Mucosa of rectum (tissue), 2 donors: ENCODE measurements at regions not wholly inside any gene's neighbourhood (a gene's known extent, or its start where the extent isn't known, plus 50 kb on each side); places are given as distances from the start of the nearest gene placed in this dataset.
"Not testable (repeated sequence)": the region's sequence is repeated elsewhere in the genome, so short reads cannot be mapped to it uniquely, and the experiment has no call there.

ENCODE experiments used
- H3K27ac ChIP-seq, 2 donors: one replicate each; pipeline ENCODE4 v1.7.0; 2013; ENCODE audit warnings: inconsistent platforms in 2 of 2, low read depth in 2 of 2, low read length in 2 of 2
- H3K27me3 ChIP-seq, 2 donors: one replicate each; pipeline ENCODE4 v1.7.0; 2013; ENCODE audit warnings: low read length in 2 of 2; ENCODE audit not compliant: control insufficient read depth in 2 of 2, insufficient read depth in 2 of 2
- H3K36me3 ChIP-seq, 2 donors: one replicate each; pipeline ENCODE4 v1.7.0; 2013; ENCODE audit warnings: low read length in 2 of 2; ENCODE audit not compliant: control insufficient read depth in 2 of 2, insufficient read depth in 2 of 2
- H3K4me1 ChIP-seq, 2 donors: one replicate each; pipeline ENCODE4 v1.7.0; 2013; ENCODE audit warnings: low read length in 2 of 2, mild to moderate bottlenecking in 1 of 2; ENCODE audit not compliant: control insufficient read depth in 2 of 2, insufficient read depth in 2 of 2
- H3K4me3 ChIP-seq, 2 donors: one replicate each; pipeline ENCODE4 v1.7.0; 2013; ENCODE audit warnings: low read length in 2 of 2
- H3K9ac ChIP-seq, 2 donors: one replicate each; pipeline ENCODE4 v1.7.0; 2013; ENCODE audit warnings: low read length in 2 of 2, low read depth in 1 of 2, mild to moderate bottlenecking in 1 of 2
- H3K9me3 ChIP-seq, 2 donors: one replicate each; pipeline ENCODE4 v1.7.0; 2013; ENCODE audit warnings: low read length in 2 of 2; ENCODE audit not compliant: control insufficient read depth in 2 of 2
- donor health status: healthy.
- donor health status: Normal muscosa, but diverticular disease.

- no peaks in the 10 kb centered on the region for H3K27me3 ChIP-seq
- H3K9ac ChIP-seq: no peak overlapping the region
- no peaks in the 10 kb centered on the region for H3K9me3 ChIP-seq
- H3K4me1 ChIP-seq: no peaks in the 10 kb centered on the region
- H3K4me3 ChIP-seq: no peak overlapping the region
- H3K36me3 ChIP-seq: peaks cover 20 to 37% of the 10 kb centered on the region in 2 donors
- no peak overlapping the region for H3K27ac ChIP-seq
Measured at GRCh38 chr7:149595541-149595940, 97.9 kb upstream of the ZNF746 start.

GRCh38 chr7:149595078-149595477, 97.5 kb upstream of the ZNF746 start:
- no peak overlapping the region for H3K4me3 ChIP-seq
- no peak overlapping the region for H3K9ac ChIP-seq
- no peaks in the 10 kb centered on the region for H3K4me1 ChIP-seq
- H3K27me3 ChIP-seq: no peaks in the 10 kb centered on the region
- H3K36me3 ChIP-seq: peaks cover 20 to 42% of the 10 kb centered on the region in 2 donors
- no peaks in the 10 kb centered on the region for H3K9me3 ChIP-seq
- H3K27ac ChIP-seq: no peak overlapping the region

- H3K4me1 ChIP-seq: no peaks in the 10 kb centered on the region
- H3K36me3 ChIP-seq: peaks cover 34 to 39% of the 10 kb centered on the region in 2 donors
- H3K9me3 ChIP-seq: no peaks in the 10 kb centered on the region
- H3K9ac ChIP-seq: no peak overlapping the region
- H3K27ac ChIP-seq: no peak overlapping the region
- no peaks in the 10 kb centered on the region for H3K27me3 ChIP-seq
- H3K4me3 ChIP-seq: no peak overlapping the region
Measured at GRCh38 chr7:149588930-149589329, 91.3 kb upstream of the ZNF746 start.

GRCh38 chr7:149586646-149587645, 89.3 kb upstream of the ZNF746 start:
- H3K9me3 ChIP-seq: no peaks in the 10 kb centered on the region
- no peaks in the 10 kb centered on the region for H3K4me1 ChIP-seq
- H3K27ac ChIP-seq: no peak overlapping the region
- H3K9ac ChIP-seq: no peak overlapping the region
- H3K27me3 ChIP-seq: no peaks in the 10 kb centered on the region
- no peak overlapping the region for H3K4me3 ChIP-seq
- H3K36me3 ChIP-seq: peaks cover 40 to 41% of the 10 kb centered on the region in 2 donors

- Histone ChIP-seq H3K27me3 (no peaks in the 10 kb centered on the region), H3K4me1 (no peaks in the 10 kb centered on the region), H3K27ac (no peak overlapping the region), H3K9me3 (peaks cover 4 to 5% of the 10 kb centered on the region in 2 donors), H3K36me3 (peaks cover 32 to 34% of the 10 kb centered on the region in 2 donors), H3K4me3 (no peak overlapping the region), H3K9ac (no peak overlapping the region)
Measured at GRCh38 chr7:149584530-149584929, 86.9 kb upstream of the ZNF746 start.

- H3K4me1 ChIP-seq: no peaks in the 10 kb centered on the region
- peaks cover 5% of the 10 kb centered on the region in 2 donors for H3K9me3 ChIP-seq
- H3K36me3 ChIP-seq: peaks cover 29 to 30% of the 10 kb centered on the region in 2 donors
Measured at GRCh38 chr7:149584009-149584408, 86.4 kb upstream of the ZNF746 start.

GRCh38 chr7:149580328-149580727, 82.7 kb upstream of the ZNF746 start:
- Histone ChIP-seq H3K9ac (no peak overlapping the region), H3K9me3 (peaks cover 5 to 6% of the 10 kb centered on the region in 2 donors), H3K36me3 (peaks cover 15 to 19% of the 10 kb centered on the region in 2 donors), H3K27me3 (no peaks in the 10 kb centered on the region), H3K4me1 (no peaks in the 10 kb centered on the region), H3K27ac (no peak overlapping the region), H3K4me3 (no peak overlapping the region)

More at GRCh38 chr7:149584009-149584408, 86.4 kb upstream of the ZNF746 start:
- Histone ChIP-seq H3K4me3 (no peak overlapping the region), H3K27me3 (no peaks in the 10 kb centered on the region), H3K27ac (no peak overlapping the region), H3K9ac (no peak overlapping the region)

- H3K36me3 ChIP-seq: peaks cover 10 to 15% of the 10 kb centered on the region in 2 donors
- H3K9ac ChIP-seq, H3K9me3 ChIP-seq, H3K4me1 ChIP-seq, H3K27me3 ChIP-seq, H3K27ac ChIP-seq, H3K4me3 ChIP-seq: not testable (repeated sequence)
Measured at GRCh38 chr7:149579365-149579764, 81.8 kb upstream of the ZNF746 start.

- H3K27ac ChIP-seq, H3K4me1 ChIP-seq, H3K36me3 ChIP-seq, H3K4me3 ChIP-seq, H3K27me3 ChIP-seq, H3K9ac ChIP-seq, H3K9me3 ChIP-seq: not testable (repeated sequence)
Measured at GRCh38 chr7:149574428-149574827, 76.8 kb upstream of the ZNF746 start.

- Histone ChIP-seq H3K9me3 (peaks cover 0 to 8% of the 10 kb centered on the region in 2 donors), H3K4me1 (no peaks in the 10 kb centered on the region), H3K27ac (no peak overlapping the region), H3K4me3 (no peak overlapping the region), H3K9ac (no peak overlapping the region), H3K27me3 (no peaks in the 10 kb centered on the region), H3K36me3 (no peaks in the 10 kb centered on the region)
Measured at GRCh38 chr7:149573519-149573918, 75.9 kb upstream of the ZNF746 start.
